Neural progenitor cell (in vitro differentiated cells): ENCODE measurements at regions not wholly inside any gene's neighbourhood (a gene's known extent, or its start where the extent isn't known, plus 50 kb on each side); places are given as distances from the start of the nearest gene placed in this dataset.

Experiments
- DNase-seq: peaks from one replicate; pipeline ENCODE4 v3.0.0-alpha.2; 2016; ENCODE audit warnings: low spot score
- H2AFZ ChIP-seq: fragments of 200-600 bp; sonication (generic); replicated peaks from 2 replicates; pipeline ENCODE4 v1.6.1; 2016; ENCODE audit warnings: antibody characterized with exemption
- H3F3A ChIP-seq: fragments of 200-600 bp; sonication (generic); 2 replicates; pipeline ENCODE4 v1.6.1; 2016; ENCODE audit warnings: antibody characterized with exemption, low read depth
- H3K27ac ChIP-seq: fragments of 200-600 bp; sonication (generic); 2 replicates; pipeline ENCODE4 v1.5.1; 2016; ENCODE audit warnings: mild to moderate bottlenecking
- H3K27me3 ChIP-seq: fragments of 200-600 bp; sonication (generic); 2 replicates; pipeline ENCODE4 v1.6.1; 2016; ENCODE audit warnings: mild to moderate bottlenecking, moderate library complexity
- H3K36me3 ChIP-seq: fragments of 200-600 bp; sonication (generic); 2 replicates; pipeline ENCODE4 v1.5.1; 2016
- H3K4me1 ChIP-seq: fragments of 200-600 bp; sonication (generic); 2 replicates; pipeline ENCODE4 v1.6.1; 2016; ENCODE audit warnings: mixed run types
- H3K4me2 ChIP-seq: fragments of 200-600 bp; sonication (generic); 2 replicates; pipeline ENCODE4 v1.6.1; 2016
- H3K4me3 ChIP-seq: fragments of 200-600 bp; sonication (generic); 2 replicates; pipeline ENCODE4 v1.5.1; 2016
- H3K79me2 ChIP-seq: fragments of 200-600 bp; sonication (generic); 2 replicates; pipeline ENCODE4 v1.6.1; 2016; ENCODE audit warnings: low read depth
- H3K9ac ChIP-seq: fragments of 200-600 bp; sonication (generic); 2 replicates; pipeline ENCODE4 v1.6.1; 2016
- H3K9me3 ChIP-seq: fragments of 200-600 bp; sonication (generic); 2 replicates; pipeline ENCODE4 v1.5.1; 2016; ENCODE audit warnings: low read depth
- H4K20me1 ChIP-seq: fragments of 200-600 bp; sonication (generic); 2 replicates; pipeline ENCODE4 v1.6.1; 2016; ENCODE audit warnings: low read depth
- H3K27ac Mint-ChIP-seq: 3 replicates; pipeline ENCODE4 v1.8.0; 2021; ENCODE audit warnings: mixed read lengths
- H3K27me3 Mint-ChIP-seq: 2 replicates; pipeline ENCODE4 v1.8.0; 2022; ENCODE audit warnings: low read depth, mild to moderate bottlenecking, inconsistent platforms, moderate library complexity, mixed read lengths; ENCODE audit not compliant: insufficient read depth
- H3K36me3 Mint-ChIP-seq: 3 replicates; pipeline ENCODE4 v1.8.0; 2021; ENCODE audit warnings: mixed read lengths
- H3K4me1 Mint-ChIP-seq: 3 replicates; pipeline ENCODE4 v1.8.0; 2021; ENCODE audit warnings: mixed read lengths
- H3K4me3 Mint-ChIP-seq: 3 replicates; pipeline ENCODE4 v1.8.0; 2021; ENCODE audit warnings: mild to moderate bottlenecking, moderate library complexity, mixed read lengths
- H3K9me3 Mint-ChIP-seq: 3 replicates; pipeline ENCODE4 v1.8.0; 2020; ENCODE audit warnings: mixed read lengths
- EZH2 ChIP-seq: fragments of 200-600 bp; sonication (generic); IDR thresholded peaks from 2 replicates; pipeline ENCODE4 v1.6.1; 2017; ENCODE audit warnings: antibody characterized with exemption, mild to moderate bottlenecking, moderate library complexity
- EZH2phosphoT487 ChIP-seq: fragments of 200-600 bp; sonication (generic); IDR thresholded peaks from 2 replicates; pipeline ENCODE4 v1.6.1; 2017; ENCODE audit warnings: antibody characterized with exemption
- TF ChIP-seq, protein P1 (sequence below): fragments of 200-600 bp; sonication (generic); IDR thresholded peaks from 2 replicates; pipeline ENCODE4 v1.5.1; 2017; ENCODE audit warnings: antibody characterized with exemption, mild to moderate bottlenecking

- Histone ChIP-seq H3K27me3 (no peaks in the 10 kb centered on the region), H3K4me1 (peaks cover 7% of the 10 kb centered on the region), H3K4me3 (no peak overlapping the region), H3K36me3 (no peaks in the 10 kb centered on the region), H3K79me2 (no peaks in the 10 kb centered on the region), H3K4me2 (no peak overlapping the region), H3K27ac (no peak overlapping the region), H2AFZ (no peak overlapping the region), H3K9ac (no peak overlapping the region), H4K20me1 (no peaks in the 10 kb centered on the region), H3F3A (no peaks in the 10 kb centered on the region), H3K9me3 (no peaks in the 10 kb centered on the region)
- H3K4me3 Mint-ChIP-seq: no peak overlapping the region
- H3K9me3 Mint-ChIP-seq: no peaks in the 10 kb centered on the region
- peaks cover 11% of the 10 kb centered on the region for H3K4me1 Mint-ChIP-seq
- no peak overlapping the region for H3K27ac Mint-ChIP-seq
- no peaks in the 10 kb centered on the region for H3K36me3 Mint-ChIP-seq
- H3K27me3 Mint-ChIP-seq: peaks cover 11% of the 10 kb centered on the region
- TF ChIP-seq, protein P1, sequence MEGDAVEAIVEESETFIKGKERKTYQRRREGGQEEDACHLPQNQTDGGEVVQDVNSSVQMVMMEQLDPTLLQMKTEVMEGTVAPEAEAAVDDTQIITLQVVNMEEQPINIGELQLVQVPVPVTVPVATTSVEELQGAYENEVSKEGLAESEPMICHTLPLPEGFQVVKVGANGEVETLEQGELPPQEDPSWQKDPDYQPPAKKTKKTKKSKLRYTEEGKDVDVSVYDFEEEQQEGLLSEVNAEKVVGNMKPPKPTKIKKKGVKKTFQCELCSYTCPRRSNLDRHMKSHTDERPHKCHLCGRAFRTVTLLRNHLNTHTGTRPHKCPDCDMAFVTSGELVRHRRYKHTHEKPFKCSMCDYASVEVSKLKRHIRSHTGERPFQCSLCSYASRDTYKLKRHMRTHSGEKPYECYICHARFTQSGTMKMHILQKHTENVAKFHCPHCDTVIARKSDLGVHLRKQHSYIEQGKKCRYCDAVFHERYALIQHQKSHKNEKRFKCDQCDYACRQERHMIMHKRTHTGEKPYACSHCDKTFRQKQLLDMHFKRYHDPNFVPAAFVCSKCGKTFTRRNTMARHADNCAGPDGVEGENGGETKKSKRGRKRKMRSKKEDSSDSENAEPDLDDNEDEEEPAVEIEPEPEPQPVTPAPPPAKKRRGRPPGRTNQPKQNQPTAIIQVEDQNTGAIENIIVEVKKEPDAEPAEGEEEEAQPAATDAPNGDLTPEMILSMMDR: no peak
- TF ChIP-seq EZH2 (no peak), EZH2phosphoT487 (no peak)
- no peak for DNase-seq
Observed at GRCh38 chr16:22739077-22739476, 74.9 kb upstream of the HS3ST2 start.

DNA sequence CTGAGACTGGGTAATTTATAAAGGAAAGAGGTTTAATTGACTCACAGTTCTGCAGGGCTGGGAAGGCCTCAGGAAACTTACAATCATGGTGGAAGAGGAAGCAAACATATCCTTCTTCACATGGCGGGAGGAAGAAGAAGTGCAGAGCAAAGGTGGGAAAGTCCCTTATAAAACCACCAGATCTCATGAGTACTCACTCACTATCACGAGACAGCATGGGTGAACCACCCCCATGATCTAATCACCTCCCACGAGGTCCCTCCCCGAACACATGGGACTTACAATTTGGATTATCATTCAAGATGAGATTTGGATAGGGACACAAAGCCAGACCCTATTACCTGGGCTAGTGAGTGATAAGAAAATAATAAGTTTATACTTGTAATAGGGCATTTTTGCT, 70.6 kb upstream of the HS3ST2 start:
- no peak overlapping the region for H3K4me2 ChIP-seq
- peaks cover 5% of the 10 kb centered on the region for H3K4me1 Mint-ChIP-seq
- no peaks in the 10 kb centered on the region for H3K36me3 Mint-ChIP-seq
- H3K27ac Mint-ChIP-seq: no peak overlapping the region
- no peak for DNase-seq
- H3K27ac ChIP-seq: no peak overlapping the region
- H3K27me3 ChIP-seq: no peaks in the 10 kb centered on the region
- peaks cover 7% of the 10 kb centered on the region for H3K9me3 Mint-ChIP-seq
- H3K4me3 ChIP-seq: no peak overlapping the region
- H2AFZ ChIP-seq: no peak overlapping the region
- H3K9ac ChIP-seq: no peak overlapping the region
- no peaks in the 10 kb centered on the region for H3K9me3 ChIP-seq
- no peak overlapping the region for H3K4me3 Mint-ChIP-seq
- H3K79me2 ChIP-seq: no peaks in the 10 kb centered on the region
- peaks cover 9% of the 10 kb centered on the region for H3K27me3 Mint-ChIP-seq
- TF ChIP-seq EZH2 (no peak), EZH2phosphoT487 (no peak)
- TF ChIP-seq, protein P1: no peak
- no peaks in the 10 kb centered on the region for H3K36me3 ChIP-seq
- no peaks in the 10 kb centered on the region for H3F3A ChIP-seq
- no peaks in the 10 kb centered on the region for H4K20me1 ChIP-seq
- H3K4me1 ChIP-seq: peaks cover 7% of the 10 kb centered on the region

DNA sequence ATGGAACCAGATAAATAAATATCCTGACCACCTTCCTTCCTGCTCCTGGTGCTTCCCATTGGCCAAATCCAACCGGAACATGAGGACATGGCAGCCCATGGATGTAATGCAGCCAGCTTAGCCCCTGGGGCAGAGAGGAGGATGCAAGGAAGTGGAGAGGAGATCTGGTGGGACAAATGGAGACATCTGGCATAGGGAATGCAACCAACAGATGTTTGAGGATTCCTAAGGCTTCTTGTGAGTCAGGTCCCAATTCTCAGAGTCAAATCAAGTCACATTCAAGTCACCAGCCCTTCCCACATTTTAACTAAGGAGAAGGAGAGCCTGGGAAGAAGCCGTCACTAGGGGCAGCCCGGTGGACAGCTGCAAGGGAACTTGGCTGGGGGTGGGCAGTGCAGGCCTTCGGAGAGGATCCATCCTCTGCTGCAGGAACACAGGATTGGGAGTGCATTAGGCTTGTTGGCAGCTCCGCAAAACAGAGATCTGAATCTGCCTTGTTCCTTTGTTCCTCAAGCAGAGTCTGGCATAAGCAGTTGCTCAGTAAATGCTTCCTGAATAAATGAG, 62.8 kb upstream of the HS3ST2 start:
- no peak overlapping the region for H3K27ac ChIP-seq
- no peaks in the 10 kb centered on the region for H3K36me3 Mint-ChIP-seq
- no peak for TF ChIP-seq EZH2phosphoT487
- TF ChIP-seq, protein P1: no peak
- no peak for TF ChIP-seq EZH2
- no peak overlapping the region for H3K9ac ChIP-seq
- no peak overlapping the region for H2AFZ ChIP-seq
- H3K4me2 ChIP-seq: no peak overlapping the region
- peaks cover 5% of the 10 kb centered on the region for H3K4me1 ChIP-seq
- no peaks in the 10 kb centered on the region for H3K27me3 ChIP-seq
- H3K9me3 Mint-ChIP-seq: peaks cover 7% of the 10 kb centered on the region
- H3K4me3 ChIP-seq: no peak overlapping the region
- peaks cover 3% of the 10 kb centered on the region for H3K27me3 Mint-ChIP-seq
- no peaks in the 10 kb centered on the region for H3F3A ChIP-seq
- DNase-seq: no peak
- no peak overlapping the region for H3K4me3 Mint-ChIP-seq
- H3K9me3 ChIP-seq: no peaks in the 10 kb centered on the region
- peaks cover 13% of the 10 kb centered on the region for H3K4me1 Mint-ChIP-seq
- H3K79me2 ChIP-seq: no peaks in the 10 kb centered on the region
- no peaks in the 10 kb centered on the region for H3K36me3 ChIP-seq
- no peak overlapping the region for H3K27ac Mint-ChIP-seq
- no peaks in the 10 kb centered on the region for H4K20me1 ChIP-seq
